Hepatocyte (in vitro differentiated cells): ENCODE measurements at regions not wholly inside any gene's neighbourhood (a gene's known extent, or its start where the extent isn't known, plus 50 kb on each side); places are given as distances from the start of the nearest gene placed in this dataset.

Source experiments
- DNase-seq: peaks from one replicate; pipeline ENCODE4 v3.0.0-alpha.2; 2016; ENCODE audit warnings: low spot score
- H2AFZ ChIP-seq: fragments of 200-600 bp; sonication (generic); 2 replicates; pipeline ENCODE4 v1.6.0; 2016; ENCODE audit warnings: antibody characterized with exemption, mild to moderate bottlenecking
- H3K27ac ChIP-seq: fragments of 200-600 bp; sonication (generic); 2 replicates; pipeline ENCODE4 v1.5.1; 2016; ENCODE audit warnings: mild to moderate bottlenecking
- H3K27me3 ChIP-seq: fragments of 200-600 bp; sonication (generic); 2 replicates; pipeline ENCODE4 v1.6.1; 2016
- H3K36me3 ChIP-seq: fragments of 200-600 bp; sonication (generic); replicated peaks from 2 replicates; pipeline ENCODE4 v1.5.1; 2016; ENCODE audit warnings: low read depth; ENCODE audit not compliant: insufficient read depth
- H3K4me1 ChIP-seq: fragments of 200-600 bp; sonication (generic); 2 replicates; pipeline ENCODE4 v1.5.1; 2016; ENCODE audit warnings: mild to moderate bottlenecking, moderate library complexity; ENCODE audit not compliant: insufficient read depth
- H3K4me2 ChIP-seq: fragments of 200-600 bp; sonication (generic); 2 replicates; pipeline ENCODE4 v1.6.0; 2016
- H3K4me3 ChIP-seq: fragments of 200-600 bp; sonication (generic); 2 replicates; pipeline ENCODE4 v1.5.1; 2016; ENCODE audit warnings: mild to moderate bottlenecking
- H3K79me2 ChIP-seq: fragments of 200-600 bp; sonication (generic); 2 replicates; pipeline ENCODE4 v1.6.0; 2017; ENCODE audit warnings: mild to moderate bottlenecking
- H3K9me2 ChIP-seq: fragments of 200-600 bp; sonication (generic); replicated peaks from 2 replicates; pipeline ENCODE4 v1.6.0; 2017; ENCODE audit warnings: mild to moderate bottlenecking; ENCODE audit not compliant: insufficient read depth
- H3K9me3 ChIP-seq: fragments of 200-600 bp; sonication (generic); 2 replicates; pipeline ENCODE4 v1.5.1; 2016; ENCODE audit warnings: low read depth, mild to moderate bottlenecking
- H4K20me1 ChIP-seq: fragments of 200-600 bp; sonication (generic); 2 replicates; pipeline ENCODE4 v1.6.0; 2016; ENCODE audit warnings: mild to moderate bottlenecking; ENCODE audit not compliant: insufficient read depth, poor library complexity, severe bottlenecking
- EZH2 ChIP-seq: fragments of 200-600 bp; sonication (generic); IDR thresholded peaks from 2 replicates; pipeline ENCODE4 v1.6.1; 2016; ENCODE audit warnings: antibody characterized with exemption, mild to moderate bottlenecking, borderline replicate concordance
- EZH2phosphoT487 ChIP-seq: fragments of 200-600 bp; sonication (generic); IDR thresholded peaks from one replicate; pipeline ENCODE4 v1.6.1; 2018; ENCODE audit warnings: antibody characterized with exemption, mild to moderate bottlenecking, low read depth, moderate library complexity; ENCODE audit not compliant: unreplicated experiment, severe bottlenecking
- WGBS: methylation state at CpG from one replicate; pipeline ENCODE4 v1.1.6; 2016; ENCODE audit warnings: low lambda C conversion rate; ENCODE audit errors: missing lambda C conversion rate; 5-methylcytosine and 5-hydroxymethylcytosine counted together
- TF ChIP-seq, protein P1 (sequence below): fragments of 200-600 bp; sonication (generic); IDR thresholded peaks from 2 replicates; pipeline ENCODE4 v1.5.1; 2016; ENCODE audit warnings: antibody characterized with exemption, mild to moderate bottlenecking; ENCODE audit not compliant: poor library complexity

DNA sequence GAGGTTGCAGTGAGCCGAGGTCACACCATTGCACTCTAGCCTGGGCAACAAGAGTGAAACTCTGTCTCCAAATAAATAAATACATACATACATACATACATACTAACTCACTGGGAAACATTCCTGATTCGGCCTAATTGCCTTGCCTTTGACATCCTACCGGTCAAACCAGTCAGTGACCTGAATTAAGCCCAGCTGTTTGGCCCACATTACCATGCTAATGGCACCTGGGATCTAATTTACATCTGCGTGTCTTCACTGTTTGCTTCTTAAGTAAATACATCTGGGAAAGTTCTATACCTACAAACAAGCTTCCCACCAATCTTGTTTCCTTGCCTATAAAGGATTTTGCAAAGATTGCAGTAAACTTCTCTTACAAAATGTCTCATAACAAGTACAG is 230.2 kb upstream of the ZC3H15 start:
- H3K9me2 ChIP-seq, result no peaks in the 10 kb centered on the region
- TF ChIP-seq EZH2phosphoT487 (no peak), EZH2 (no peak)
- TF ChIP-seq, protein P1, sequence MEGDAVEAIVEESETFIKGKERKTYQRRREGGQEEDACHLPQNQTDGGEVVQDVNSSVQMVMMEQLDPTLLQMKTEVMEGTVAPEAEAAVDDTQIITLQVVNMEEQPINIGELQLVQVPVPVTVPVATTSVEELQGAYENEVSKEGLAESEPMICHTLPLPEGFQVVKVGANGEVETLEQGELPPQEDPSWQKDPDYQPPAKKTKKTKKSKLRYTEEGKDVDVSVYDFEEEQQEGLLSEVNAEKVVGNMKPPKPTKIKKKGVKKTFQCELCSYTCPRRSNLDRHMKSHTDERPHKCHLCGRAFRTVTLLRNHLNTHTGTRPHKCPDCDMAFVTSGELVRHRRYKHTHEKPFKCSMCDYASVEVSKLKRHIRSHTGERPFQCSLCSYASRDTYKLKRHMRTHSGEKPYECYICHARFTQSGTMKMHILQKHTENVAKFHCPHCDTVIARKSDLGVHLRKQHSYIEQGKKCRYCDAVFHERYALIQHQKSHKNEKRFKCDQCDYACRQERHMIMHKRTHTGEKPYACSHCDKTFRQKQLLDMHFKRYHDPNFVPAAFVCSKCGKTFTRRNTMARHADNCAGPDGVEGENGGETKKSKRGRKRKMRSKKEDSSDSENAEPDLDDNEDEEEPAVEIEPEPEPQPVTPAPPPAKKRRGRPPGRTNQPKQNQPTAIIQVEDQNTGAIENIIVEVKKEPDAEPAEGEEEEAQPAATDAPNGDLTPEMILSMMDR, result no peak
- H3K9me3 ChIP-seq, result no peaks in the 10 kb centered on the region
- H3K27me3 ChIP-seq, result no peaks in the 10 kb centered on the region
- no peak overlapping the region for H3K27ac ChIP-seq
- no peaks in the 10 kb centered on the region for H3K36me3 ChIP-seq
- 75% methylated on average over 4 of the region's 4 CpGs for WGBS
- H3K4me2 ChIP-seq, result no peak overlapping the region
- H3K79me2 ChIP-seq, result no peaks in the 10 kb centered on the region
- H2AFZ ChIP-seq, result no peak overlapping the region
- no peak for DNase-seq
- H3K4me3 ChIP-seq, result no peak overlapping the region
- no peaks in the 10 kb centered on the region for H3K4me1 ChIP-seq
- H4K20me1 ChIP-seq, result no peaks in the 10 kb centered on the region

DNA sequence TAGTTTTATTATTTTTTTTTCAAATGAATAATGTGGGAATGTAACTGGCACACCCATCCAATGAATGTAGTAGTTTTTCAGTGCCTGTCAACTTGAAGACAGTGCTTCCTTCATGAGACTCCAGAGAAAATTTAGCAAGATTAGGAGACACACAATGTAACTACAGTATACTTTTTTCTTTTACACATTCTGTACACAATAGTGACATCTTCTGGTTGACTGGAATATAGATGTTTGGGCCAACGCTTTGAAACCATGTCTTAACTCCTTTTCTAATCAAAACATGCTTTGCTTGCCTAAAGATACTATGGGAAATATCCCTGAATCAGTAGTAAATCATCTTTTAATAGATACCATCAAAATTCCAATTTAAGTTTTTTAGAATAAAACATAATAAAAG is 229.5 kb upstream of the ZC3H15 start:
- H4K20me1 ChIP-seq, result no peaks in the 10 kb centered on the region
- no peak overlapping the region for H2AFZ ChIP-seq
- WGBS, result 15% methylated on average over 1 of the region's 1 CpG
- peak; percentile 56 for DNase-seq
- no peaks in the 10 kb centered on the region for H3K27me3 ChIP-seq
- TF ChIP-seq, protein P1, result peak; percentile 71
- no peak for TF ChIP-seq EZH2
- no peak overlapping the region for H3K4me3 ChIP-seq
- no peaks in the 10 kb centered on the region for H3K4me1 ChIP-seq
- H3K9me3 ChIP-seq, result no peaks in the 10 kb centered on the region
- H3K36me3 ChIP-seq, result no peaks in the 10 kb centered on the region
- no peaks in the 10 kb centered on the region for H3K79me2 ChIP-seq
- H3K9me2 ChIP-seq, result no peaks in the 10 kb centered on the region
- H3K4me2 ChIP-seq, result no peak overlapping the region
- no peak overlapping the region for H3K27ac ChIP-seq

DNA sequence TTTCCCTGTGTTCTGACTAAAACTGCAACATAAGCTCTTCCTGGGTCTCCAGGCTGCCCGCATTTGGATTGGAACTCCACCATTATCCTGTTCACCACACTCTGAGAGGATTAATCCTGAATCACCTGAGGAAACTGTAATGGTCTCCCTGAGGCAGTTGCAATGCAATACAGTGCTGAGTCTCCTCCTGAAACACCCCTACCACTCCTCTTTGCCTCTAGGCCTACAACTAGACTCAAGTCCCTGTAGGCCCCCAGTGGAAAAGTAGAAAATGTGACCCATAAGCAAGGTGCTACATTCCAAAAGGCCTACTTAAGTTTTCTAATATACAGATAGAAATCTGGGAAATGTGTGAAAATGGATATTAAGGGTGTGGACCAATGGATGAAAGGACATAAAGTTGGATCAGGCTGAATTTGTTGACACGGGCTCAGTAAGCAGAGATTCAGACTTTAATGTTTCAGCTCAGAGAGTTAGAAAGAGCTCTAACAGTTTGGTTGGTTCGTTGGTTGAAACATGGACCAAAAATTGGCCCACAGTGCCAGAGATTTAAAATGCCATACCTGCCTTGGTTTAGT is 222.3 kb upstream of the ZC3H15 start:
- Histone ChIP-seq H3K9me3 (no peaks in the 10 kb centered on the region), H3K9me2 (no peaks in the 10 kb centered on the region), H3K27ac (no peak overlapping the region), H3K79me2 (no peaks in the 10 kb centered on the region), H3K4me3 (no peak overlapping the region), H2AFZ (no peak overlapping the region), H3K27me3 (no peaks in the 10 kb centered on the region), H3K36me3 (no peaks in the 10 kb centered on the region), H3K4me2 (no peak overlapping the region), H4K20me1 (no peaks in the 10 kb centered on the region), H3K4me1 (no peaks in the 10 kb centered on the region)
- 90% methylated on average over 3 of the region's 3 CpGs for WGBS
- no peak for DNase-seq
- TF ChIP-seq EZH2phosphoT487 (no peak), EZH2 (no peak)
- TF ChIP-seq, protein P1, result no peak

DNA sequence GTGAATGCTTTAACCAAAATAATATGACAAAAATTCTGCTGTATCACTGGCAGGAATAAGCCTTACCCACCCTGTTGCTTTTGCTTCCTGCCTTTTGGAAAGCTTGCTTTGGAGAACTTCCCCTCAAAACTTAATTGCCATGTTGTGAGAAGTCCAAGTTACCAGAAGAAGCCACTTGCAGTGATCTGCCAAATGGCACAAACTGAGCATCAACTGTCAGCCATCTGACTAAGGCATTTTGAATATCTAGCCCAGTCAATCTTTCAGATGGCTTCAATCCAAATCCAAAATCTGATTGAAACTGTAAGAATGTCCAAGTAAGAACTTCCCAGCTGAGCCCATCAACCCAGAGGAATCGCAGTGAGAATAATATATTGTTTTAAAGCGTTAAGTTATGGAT is 216.5 kb upstream of the ZC3H15 start:
- Histone ChIP-seq H3K4me1 (no peaks in the 10 kb centered on the region), H3K36me3 (no peaks in the 10 kb centered on the region), H2AFZ (no peak overlapping the region), H3K9me2 (no peaks in the 10 kb centered on the region), H3K27ac (no peak overlapping the region), H3K27me3 (no peaks in the 10 kb centered on the region), H3K9me3 (no peaks in the 10 kb centered on the region), H4K20me1 (no peaks in the 10 kb centered on the region), H3K4me3 (no peak overlapping the region), H3K79me2 (no peaks in the 10 kb centered on the region), H3K4me2 (no peak overlapping the region)
- no peak for DNase-seq
- no peak for TF ChIP-seq EZH2
- TF ChIP-seq, protein P1, result no peak
- 98% methylated on average over 2 of the region's 2 CpGs for WGBS
